HCT116 (cell line): ENCODE measurements at regions not wholly inside any gene's neighbourhood (a gene's known extent, or its start where the extent isn't known, plus 50 kb on each side); places are given as distances from the start of the nearest gene placed in this dataset.

Source experiments
- ATAC-seq: fragments of 200-7000 bp; cut with Tn5 transposase; 2 replicates; pipeline ENCODE4 v1.9.1; 2020; ENCODE audit warnings: mild to moderate bottlenecking, moderate library complexity
- BruUV-seq: library from RNA; stranded (reverse); fragments of 400-500 nt; replicated peaks from 2 replicates; lab custom pipeline; 2021; lab: Mats Ljungman, UMichigan
- CTCF ChIA-PET: fragments of 300-600 bp; sonication (Branson Sonifier 250); formaldehyde crosslinking; loops from one replicate; lab custom pipeline; 2021; ENCODE audit warnings: antibody characterized with exemption; lab: Charles Lee
- POLR2A ChIA-PET: fragments of 300-600, 350-600 bp; sonication (Branson Sonifier 250); formaldehyde crosslinking; loops from one replicate; lab custom pipeline; 2021; ENCODE audit warnings: antibody characterized with exemption; lab: Charles Lee
- RAD21 ChIA-PET, 2 experiments: fragments of 300-600 bp; sonication (Branson Sonifier 250); formaldehyde crosslinking; loops; one replicate each; lab custom pipeline; 2023; ENCODE audit warnings: low total read pairs in 2 of 2; ENCODE audit not compliant: uncharacterized antibody in 2 of 2, unreplicated experiment in 2 of 2, low non-redundant PET in 1 of 2; lab: Charles Lee
- DNase-seq: peaks from one replicate; pipeline ENCODE4 v3.0.0-alpha.2; 2010; ENCODE audit warnings: low read depth, low spot score
- H2AFZ ChIP-seq: fragments of 200-600 bp; shearing (Covaris generic), sonication (generic); 2 replicates; pipeline ENCODE4 v1.6.1; 2017; ENCODE audit warnings: low read depth, mixed run types, mixed read lengths, antibody characterized with exemption, low read length; ENCODE audit not compliant: poor library complexity, severe bottlenecking
- H3K27ac ChIP-seq: 2 replicates; pipeline ENCODE4 v1.5.1; 2012; ENCODE audit warnings: low read depth, low read length
- H3K27me3 ChIP-seq: fragments of 200-600 bp; sonication (generic); 2 replicates; pipeline ENCODE4 v1.6.1; 2016; ENCODE audit warnings: mixed run types, low read length, mixed read lengths; ENCODE audit not compliant: insufficient read depth
- H3K36me3 ChIP-seq, 2 experiments: fragments of 200-500 bp in 1 of 2; fragments of 200-600 bp in 1 of 2; sonication (Bioruptor generic) in 1 of 2; sonication (generic) in 1 of 2; 2 replicates each; pipeline versions ENCODE4 v1.5.1 to v1.6.1; 2014 to 2016; ENCODE audit warnings: low read length in 2 of 2, inconsistent platforms in 1 of 2, mixed read lengths in 1 of 2, mixed run types in 1 of 2; ENCODE audit not compliant: insufficient read depth in 2 of 2, control insufficient read depth in 1 of 2
- H3K4me1 ChIP-seq, 2 experiments: fragments of 200-600 bp in 1 of 2; sonication (generic) in 1 of 2; 2 replicates each; pipeline versions ENCODE4 v1.5.1 to v1.6.1; 2012 to 2017; ENCODE audit warnings: low read length in 2 of 2, inconsistent platforms in 1 of 2, mild to moderate bottlenecking in 1 of 2, mixed read lengths in 1 of 2, mixed run types in 1 of 2, moderate library complexity in 1 of 2; ENCODE audit not compliant: insufficient read depth in 2 of 2, control insufficient read depth in 1 of 2
- H3K4me2 ChIP-seq: fragments of 200-600 bp; sonication (generic); 2 replicates; pipeline ENCODE4 v1.6.1; 2017; ENCODE audit warnings: mixed run types, low read length, mixed read lengths
- H3K4me3 ChIP-seq, 2 experiments: fragments of 200-600 bp in 1 of 2; sonication (generic) in 1 of 2; replicated peaks in 1 of 2; 2 replicates each; pipeline ENCODE4 v1.5.1; 2011 to 2016; ENCODE audit warnings: low read length in 2 of 2, control low read depth in 1 of 2, low read depth in 1 of 2, mild to moderate bottlenecking in 1 of 2, mixed read lengths in 1 of 2, mixed run types in 1 of 2
- H3K79me2 ChIP-seq: fragments of 200-600 bp; sonication (generic); 2 replicates; pipeline ENCODE4 v1.6.1; 2017; ENCODE audit warnings: mild to moderate bottlenecking, mixed run types, low read length, moderate library complexity, mixed read lengths; ENCODE audit not compliant: insufficient read depth
- H3K9ac ChIP-seq: fragments of 200-600 bp; sonication (generic); 2 replicates; pipeline ENCODE4 v1.6.1; 2016; ENCODE audit warnings: low read length, mixed read lengths
- H3K9me2 ChIP-seq: fragments of 200-600 bp; sonication (generic), shearing (Covaris generic); 2 replicates; pipeline ENCODE4 v1.6.1; 2017; ENCODE audit warnings: mixed run types, mild to moderate bottlenecking, moderate library complexity; ENCODE audit not compliant: insufficient read depth
- H3K9me3 ChIP-seq, 2 experiments: fragments of 200-500 bp in 1 of 2; fragments of 200-600 bp in 1 of 2; sonication (Bioruptor generic) in 1 of 2; sonication (generic) in 1 of 2; 2 replicates each; pipeline ENCODE4 v1.6.1; 2014 to 2017; ENCODE audit warnings: low read length in 2 of 2, mixed read lengths in 2 of 2, inconsistent platforms in 1 of 2, low read depth in 1 of 2, mild to moderate bottlenecking in 1 of 2, mixed run types in 1 of 2, moderate library complexity in 1 of 2; ENCODE audit not compliant: control insufficient read depth in 1 of 2, insufficient read depth in 1 of 2
- H4K20me1 ChIP-seq: fragments of 200-600 bp; sonication (generic), shearing (Covaris generic); 2 replicates; pipeline ENCODE4 v1.6.1; 2017; ENCODE audit warnings: mixed run types, mild to moderate bottlenecking, moderate library complexity; ENCODE audit not compliant: insufficient read depth
- CEBPB ChIP-seq: IDR thresholded peaks from 2 replicates; pipeline ENCODE4 v1.6.1; 2012; ENCODE audit warnings: low read depth
- EGR1 ChIP-seq: IDR thresholded peaks from 2 replicates; pipeline ENCODE4 v1.6.1; 2012; ENCODE audit warnings: low read depth
- EZH2phosphoT487 ChIP-seq: fragments of 200-600 bp; IDR thresholded peaks from 2 replicates; pipeline ENCODE4 v1.6.1; 2018; ENCODE audit warnings: antibody characterized with exemption, borderline replicate concordance
- MAX ChIP-seq: IDR thresholded peaks from 2 replicates; pipeline ENCODE4 v1.6.1; 2012
- POLR2AphosphoS5 ChIP-seq: IDR thresholded peaks from 2 replicates; pipeline ENCODE4 v1.6.1; 2011; ENCODE audit warnings: mild to moderate bottlenecking, low read depth, low read length, moderate library complexity
- SRF ChIP-seq: IDR thresholded peaks from 2 replicates; pipeline ENCODE4 v1.6.1; 2012; ENCODE audit warnings: low read depth
- ZBTB33 ChIP-seq: IDR thresholded peaks from 2 replicates; pipeline ENCODE4 v1.6.1; 2011; ENCODE audit warnings: mild to moderate bottlenecking, low read length, moderate library complexity; ENCODE audit not compliant: insufficient replicate concordance; ENCODE audit errors: extremely low read depth
- intact Hi-C: fragments of 100-400 bp; cut with micrococcal nuclease; formaldehyde crosslinking; loops from 2 replicates; pipeline ENCODE4 v1.10.0; 2022
- TF ChIP-seq, protein P1 (sequence below): IDR thresholded peaks from 2 replicates; pipeline ENCODE4 v1.6.1; 2012

DNA sequence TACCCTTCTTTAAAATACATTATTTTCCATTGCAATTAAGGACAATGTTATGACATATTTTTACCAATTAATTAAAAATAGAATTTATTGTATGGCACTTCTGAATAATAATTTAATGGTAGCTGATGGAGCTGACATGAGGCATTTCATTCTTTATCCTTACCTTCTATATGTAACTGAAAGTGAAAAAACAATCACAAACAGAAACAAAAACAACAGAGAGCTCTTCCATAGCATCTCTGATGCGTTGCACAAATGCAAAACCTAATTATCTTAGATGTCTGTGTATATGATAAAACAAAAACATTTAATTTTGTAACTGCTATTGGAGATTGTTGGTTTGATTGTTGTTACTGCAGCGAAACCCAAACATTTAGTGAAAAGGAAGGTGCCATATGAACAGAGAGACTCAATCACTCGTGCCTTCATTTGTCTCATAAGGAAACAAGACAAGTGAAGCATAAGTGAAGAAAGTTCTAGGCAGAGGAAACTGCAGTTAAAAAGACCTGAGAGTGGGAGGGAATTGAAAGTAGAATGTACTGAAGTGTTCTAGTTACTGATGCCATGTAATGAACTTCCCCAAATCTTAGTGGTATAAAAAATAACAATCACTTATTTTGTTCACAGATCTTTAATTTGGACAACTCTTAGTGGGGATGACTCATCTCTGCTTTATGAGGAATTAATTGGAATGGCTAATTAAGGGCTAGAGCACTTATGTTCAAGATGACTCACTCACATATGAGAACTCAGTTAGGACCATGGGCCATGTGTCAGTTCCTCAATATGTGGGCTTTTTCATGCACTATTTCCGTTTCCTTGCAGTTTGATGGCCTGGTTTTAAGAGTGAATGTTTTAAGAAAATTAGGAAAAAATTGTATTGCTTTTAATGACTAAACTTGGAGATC lies 245.0 kb upstream of the OLFM3 start:
- Histone ChIP-seq H3K4me2 (no peak overlapping the region), H3K4me3 (no peak overlapping the region), H3K4me1 (no peaks in the 10 kb centered on the region), H2AFZ (no peak overlapping the region), H3K79me2 (no peaks in the 10 kb centered on the region), H3K36me3 (no peaks in the 10 kb centered on the region), H3K9me3 (0 out of 4 replicates have a peak, but pooled peaks cover 0 to 3% of the 10 kb centered on the region in 2 experiments), H3K9ac (no peak overlapping the region), H3K27me3 (no peaks in the 10 kb centered on the region), H4K20me1 (no peaks in the 10 kb centered on the region), H3K27ac (no peak overlapping the region), H3K9me2 (no peaks in the 10 kb centered on the region)
- ChIA-PET CTCF (no interaction called here), POLR2A (no interaction called here), RAD21 (no interaction called here)
- ATAC-seq, result no peak
- intact Hi-C loops, result no loop called here
- DNase-seq, result no peak
- TF ChIP-seq EGR1 (no peak), MAX (no peak), SRF (no peak), CEBPB (no peak), POLR2AphosphoS5 (no peak), EZH2phosphoT487 (no peak), ZBTB33 (no peak)
- TF ChIP-seq, protein P1, sequence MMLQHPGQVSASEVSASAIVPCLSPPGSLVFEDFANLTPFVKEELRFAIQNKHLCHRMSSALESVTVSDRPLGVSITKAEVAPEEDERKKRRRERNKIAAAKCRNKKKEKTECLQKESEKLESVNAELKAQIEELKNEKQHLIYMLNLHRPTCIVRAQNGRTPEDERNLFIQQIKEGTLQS, result no peak
- no TSS peak for BruUV-seq
